Frontal cortex (tissue), 3 donors: ENCODE measurements at regions not wholly inside any gene's neighbourhood (a gene's known extent, or its start where the extent isn't known, plus 50 kb on each side); places are given as distances from the start of the nearest gene placed in this dataset.

Experiments
- DNase-seq, 2 donors: peaks; one replicate each; pipeline ENCODE4 v3.0.0; 2012; ENCODE audit warnings: low spot score in 2 of 2
- FAIRE-seq: peaks from 2 replicates; lab custom pipeline; 2012; peaks lifted over from hg19 to GRCh38; lab: Jason Lieb, UNC
- donor health status: control.
- donor health status: control.
- donor health status: control.

DNA sequence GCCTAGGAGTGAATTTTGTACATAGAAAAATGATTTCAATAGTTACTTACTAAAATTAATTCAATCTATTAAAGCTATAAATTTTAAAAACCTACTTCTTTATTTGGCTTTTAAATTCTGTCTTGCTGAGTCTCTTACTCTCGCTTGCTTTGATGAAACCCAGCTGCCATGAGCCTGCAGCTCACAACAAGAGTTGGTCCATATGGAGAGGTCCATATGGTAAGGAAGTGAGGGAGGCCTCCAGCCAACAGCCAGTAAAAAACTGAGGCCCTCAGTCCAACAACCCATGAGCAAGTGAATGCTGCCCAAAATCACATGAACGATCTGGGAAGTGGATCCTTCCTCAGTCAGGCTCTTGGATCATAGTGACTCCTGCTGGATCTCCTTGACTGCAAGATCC lies 89.9 kb upstream of the CXADR start:
- no peak for DNase-seq
- no peak for FAIRE-seq

DNA sequence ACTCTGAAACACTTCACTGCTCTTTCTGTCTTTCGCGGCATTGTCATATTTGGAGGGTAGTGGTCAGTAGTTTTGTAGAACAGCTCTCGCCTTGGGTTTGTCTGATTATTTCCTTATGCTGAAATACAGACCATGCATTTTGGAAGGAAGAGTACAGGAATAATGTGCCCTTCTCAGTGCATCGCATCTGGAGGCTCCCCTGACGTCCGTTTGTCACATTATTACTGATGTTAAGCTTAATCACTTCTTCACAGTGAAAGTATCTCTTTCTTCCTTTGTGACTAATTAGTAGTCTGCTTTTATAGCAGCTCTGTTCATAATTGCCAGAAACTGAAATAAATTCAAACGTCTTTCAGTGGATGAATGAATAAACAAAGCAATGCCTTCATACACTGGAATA lies 85.7 kb upstream of the CXADR start:
- DNase-seq = peak in 1 of 2 donors; percentile 17
- FAIRE-seq = peak; percentile 84

DNA sequence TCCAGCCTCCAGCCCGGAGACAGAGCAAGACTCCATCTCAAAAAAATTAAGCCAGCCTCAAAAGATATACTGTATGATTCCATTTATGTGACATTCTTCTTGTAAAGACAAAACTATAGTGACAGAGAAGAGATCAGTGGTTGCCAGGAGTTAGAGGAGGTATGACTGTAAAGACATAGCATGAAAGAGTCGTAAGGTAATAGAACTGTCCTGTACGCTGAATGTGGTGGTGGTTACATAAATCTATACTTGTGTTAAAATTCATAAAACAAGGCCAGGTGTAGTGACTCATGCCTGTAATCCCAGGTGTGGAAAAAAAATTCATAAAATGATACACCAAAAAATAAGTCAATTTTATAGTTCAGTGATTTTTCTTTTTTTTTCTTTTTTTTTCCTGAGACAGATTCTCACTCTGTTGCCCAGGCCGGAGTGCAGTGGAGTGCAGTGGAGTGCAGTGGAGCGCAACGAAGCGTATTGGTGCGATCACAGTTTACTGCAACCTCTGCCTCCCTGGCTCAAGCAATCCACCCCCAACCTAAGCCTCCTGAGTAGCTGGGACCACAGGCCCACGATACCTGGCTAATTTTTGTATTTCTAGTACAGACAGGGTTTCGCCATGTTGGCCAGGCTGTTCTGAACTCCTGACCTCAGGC lies 84.9 kb upstream of the CXADR start:
- no peak for DNase-seq
- FAIRE-seq = no peak

DNA sequence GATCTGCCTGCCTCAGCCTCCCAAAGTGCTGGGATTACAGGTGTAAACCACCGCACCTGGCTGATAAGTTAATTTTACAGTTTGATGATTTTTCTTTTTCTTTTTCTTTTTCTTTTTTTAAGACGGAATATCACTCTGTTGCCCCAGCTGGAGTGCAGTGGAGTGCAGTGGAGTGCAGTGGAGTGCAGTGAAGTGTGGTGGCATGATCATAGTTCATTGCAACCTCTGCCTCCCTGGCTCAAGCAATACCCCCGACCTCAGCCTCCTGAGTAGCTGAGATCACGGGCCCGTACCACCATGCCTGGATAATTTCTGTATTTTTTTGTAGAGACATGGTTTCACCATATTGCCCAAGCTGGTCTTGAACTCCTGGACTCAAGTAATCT lies 84.4 kb upstream of the CXADR start:
- FAIRE-seq (no peak), DNase-seq (no peak)

DNA sequence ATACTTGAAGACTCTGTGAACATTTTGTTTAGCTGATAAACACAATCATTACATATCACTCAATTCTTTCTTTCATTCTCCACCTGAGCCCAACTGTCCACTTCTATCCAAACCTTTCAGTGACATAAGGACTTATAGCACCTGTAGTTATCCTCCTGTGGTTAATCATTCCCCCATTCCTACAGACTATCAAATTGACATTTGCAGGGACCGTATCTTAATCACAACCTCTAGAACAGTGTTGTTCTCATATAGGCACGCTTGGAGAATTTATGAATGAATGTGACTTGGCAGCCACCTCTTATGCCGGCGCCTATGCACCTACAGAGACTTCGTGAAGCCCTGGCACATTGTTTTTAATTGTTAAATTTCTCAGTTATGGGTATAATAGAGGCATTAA lies 83.9 kb upstream of the CXADR start:
- no peak for DNase-seq
- FAIRE-seq = no peak

DNA sequence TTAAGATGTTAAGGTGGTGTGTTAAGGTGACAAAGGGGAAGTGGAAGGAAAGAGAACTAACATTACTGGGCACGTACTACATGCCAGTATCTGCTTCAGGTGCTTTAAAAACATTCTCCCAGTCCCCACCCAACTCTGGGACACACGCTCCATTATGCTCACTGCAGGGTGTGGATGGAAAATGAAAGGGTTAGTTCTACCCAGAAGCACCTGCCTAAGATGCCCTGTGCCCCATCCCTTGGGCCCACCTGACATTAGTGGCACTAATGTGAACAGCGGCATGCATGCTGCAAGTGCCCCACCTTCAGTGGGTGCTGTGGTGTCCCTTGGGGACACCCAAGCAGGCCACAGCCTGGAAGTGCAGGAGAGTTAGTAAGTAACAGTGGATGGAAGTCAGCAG lies 82.9 kb upstream of the CXADR start:
- no peak for FAIRE-seq

DNA sequence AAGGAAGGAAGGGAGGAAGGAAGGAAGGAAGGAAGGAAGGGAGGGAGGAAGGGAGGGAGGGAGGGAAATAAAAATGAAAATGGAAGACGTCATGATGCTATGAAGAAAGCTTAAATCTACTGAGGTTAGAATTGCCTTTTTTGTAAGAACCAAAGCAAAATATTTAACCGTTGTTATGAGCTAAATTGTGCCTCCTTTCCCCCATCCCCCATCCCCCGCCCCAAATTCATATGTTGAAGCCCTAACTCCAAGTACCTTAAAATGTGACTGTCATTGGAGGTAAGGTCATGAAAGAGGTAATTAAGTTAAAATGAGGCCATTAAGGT lies 80.1 kb upstream of the CXADR start:
- DNase-seq = no peak
- FAIRE-seq = no peak

More for the DNA sequence above, 82.9 kb upstream of the CXADR start:
- DNase-seq = no peak

DNA sequence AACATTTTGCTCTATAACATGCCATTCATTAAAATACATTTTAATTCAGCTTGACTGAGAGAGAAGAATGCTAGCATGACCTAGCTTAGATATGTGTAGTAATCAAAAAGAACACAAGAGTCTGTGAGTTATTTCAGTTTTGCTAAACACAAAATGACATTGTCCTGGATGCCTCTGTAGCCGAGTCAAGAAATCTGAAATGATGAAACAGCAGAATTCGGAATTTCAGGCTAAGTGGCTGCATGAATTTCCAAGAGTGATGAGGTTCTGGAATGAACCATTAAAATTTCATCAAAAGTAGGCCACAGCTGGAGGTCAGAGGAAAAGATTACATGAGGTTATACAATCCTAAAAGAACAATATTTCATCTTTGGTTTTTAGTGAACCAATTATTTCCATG lies 79.1 kb upstream of the CXADR start:
- no peak for FAIRE-seq
- no peak for DNase-seq

DNA sequence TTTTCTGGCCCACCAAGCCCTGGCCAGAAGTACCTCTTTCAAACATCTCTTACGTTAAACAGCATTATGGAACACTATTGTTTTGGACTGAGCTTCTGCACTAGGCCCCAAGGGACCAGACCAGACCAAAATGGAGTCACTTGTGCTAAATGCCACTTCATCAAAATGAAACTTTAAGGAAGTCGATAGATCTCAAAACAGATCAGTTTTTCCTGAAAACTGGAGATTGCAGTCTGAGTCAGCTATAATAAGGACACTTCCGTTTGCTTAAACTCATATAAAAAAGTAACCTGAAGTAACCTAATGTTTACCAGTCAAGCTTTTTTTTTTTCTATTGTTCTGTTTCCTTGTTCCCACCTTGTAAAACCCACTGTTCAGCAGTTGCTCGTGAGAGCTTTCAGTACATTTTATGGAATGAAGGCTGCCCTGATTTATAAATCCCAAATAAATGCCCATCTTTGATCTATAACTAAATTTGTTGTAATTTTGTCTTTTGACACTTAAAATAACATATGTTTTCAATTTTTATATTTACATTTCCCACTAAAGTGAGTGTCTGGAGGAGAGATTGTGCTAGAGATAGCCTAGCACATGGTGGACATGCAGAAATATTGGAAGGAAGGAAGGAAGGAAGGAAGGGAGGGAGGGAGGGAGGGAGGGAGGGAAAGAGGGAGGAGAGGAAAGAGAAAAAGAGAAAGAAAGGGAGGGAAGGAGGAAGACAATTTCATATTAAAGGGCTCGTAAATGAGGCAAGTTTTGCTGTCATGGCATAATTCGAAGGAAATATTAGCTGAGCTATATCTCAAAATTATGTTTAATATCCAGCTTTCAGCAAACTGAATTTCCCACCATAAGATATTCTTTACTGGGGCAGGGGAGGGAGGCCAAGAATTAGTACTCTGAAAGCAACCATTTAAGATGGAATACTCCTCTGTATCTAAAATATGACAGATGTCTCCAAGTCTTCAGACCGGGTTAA lies 77.0 kb upstream of the CXADR start:
- FAIRE-seq (no peak), DNase-seq (no peak)

DNA sequence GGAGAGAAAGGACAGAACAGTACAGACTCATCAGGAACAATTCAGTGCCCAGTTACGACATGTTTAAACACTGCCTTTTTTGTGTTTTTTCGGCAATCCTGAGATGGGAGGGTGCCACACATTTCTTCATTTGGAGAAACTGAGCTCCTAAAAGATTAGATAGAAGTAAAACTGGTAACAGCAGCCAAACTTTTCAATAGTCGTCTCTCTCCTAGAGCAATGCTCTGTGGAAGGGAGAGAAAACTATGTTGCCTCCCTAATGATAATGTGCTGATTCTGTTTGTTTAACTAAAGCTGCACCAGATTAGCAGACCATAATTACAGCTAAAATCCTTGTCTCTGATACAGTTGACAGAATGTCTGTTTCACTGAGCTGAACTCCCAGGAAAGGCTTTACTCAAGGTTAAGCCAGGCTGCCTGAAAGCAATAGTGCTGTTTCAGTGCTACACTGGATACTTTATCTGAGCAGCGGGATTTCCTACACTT lies 76.2 kb upstream of the CXADR start:
- no peak for FAIRE-seq
- no peak for DNase-seq

DNA sequence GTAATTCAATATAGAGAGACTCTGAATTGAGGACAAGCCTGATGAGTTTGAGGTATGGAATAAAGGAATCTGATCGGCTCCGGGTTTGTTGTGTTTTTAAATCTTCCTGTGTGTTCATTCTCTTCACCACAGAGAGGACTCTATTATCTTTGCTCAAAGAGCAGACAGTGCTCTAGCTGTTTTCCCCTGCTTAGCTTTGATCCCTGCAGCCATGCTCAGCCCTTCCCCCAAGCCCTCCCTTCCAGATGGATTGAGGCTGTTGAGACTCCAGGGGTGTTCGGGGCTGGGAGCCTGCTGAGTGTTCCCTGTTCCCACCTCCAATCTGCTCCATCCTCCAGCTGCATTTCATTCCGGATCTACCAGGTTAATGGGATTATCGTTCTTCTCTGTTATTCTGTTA lies 74.2 kb upstream of the CXADR start:
- DNase-seq = no peak
- no peak for FAIRE-seq

DNA sequence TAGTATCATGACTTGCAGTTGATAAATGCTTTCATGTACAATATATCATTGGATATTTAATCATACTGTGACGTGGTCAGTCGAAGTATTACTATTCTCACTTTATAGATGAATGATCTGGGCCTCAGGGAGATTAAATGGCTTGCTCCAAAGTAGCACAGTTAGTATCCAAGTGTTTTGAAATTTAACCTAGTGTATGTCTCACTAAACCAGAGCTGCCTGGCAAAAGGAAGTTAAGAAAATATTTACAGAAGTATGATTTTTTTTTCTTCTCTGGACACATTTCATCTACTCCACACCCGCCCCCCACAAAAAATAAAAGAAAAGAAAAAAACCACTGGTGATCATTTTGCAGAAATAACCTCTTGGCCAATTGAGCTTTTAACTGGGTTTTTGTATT lies 71.9 kb upstream of the CXADR start:
- no peak for FAIRE-seq

DNA sequence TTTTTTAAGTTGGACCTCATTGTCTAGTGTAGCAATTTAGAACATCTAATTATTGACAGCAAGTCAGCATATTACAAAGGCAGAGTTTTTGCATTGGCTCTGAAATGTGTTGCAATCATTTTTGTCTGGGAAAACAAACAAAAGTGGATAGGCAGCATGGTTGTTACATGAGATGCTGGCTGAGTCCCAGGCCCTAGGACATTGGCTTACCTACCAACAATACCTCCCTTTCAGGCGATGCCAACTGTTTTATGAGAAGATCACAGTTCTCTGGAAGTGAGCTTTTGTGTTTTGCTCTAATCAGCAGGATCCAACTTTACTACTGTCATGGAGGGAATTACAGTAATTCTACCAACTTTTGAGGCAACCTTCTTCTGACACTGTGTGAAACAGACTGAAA lies 71.5 kb upstream of the CXADR start:
- FAIRE-seq (no peak), DNase-seq (no peak)

More for the DNA sequence above, 71.9 kb upstream of the CXADR start:
- DNase-seq = no peak

DNA sequence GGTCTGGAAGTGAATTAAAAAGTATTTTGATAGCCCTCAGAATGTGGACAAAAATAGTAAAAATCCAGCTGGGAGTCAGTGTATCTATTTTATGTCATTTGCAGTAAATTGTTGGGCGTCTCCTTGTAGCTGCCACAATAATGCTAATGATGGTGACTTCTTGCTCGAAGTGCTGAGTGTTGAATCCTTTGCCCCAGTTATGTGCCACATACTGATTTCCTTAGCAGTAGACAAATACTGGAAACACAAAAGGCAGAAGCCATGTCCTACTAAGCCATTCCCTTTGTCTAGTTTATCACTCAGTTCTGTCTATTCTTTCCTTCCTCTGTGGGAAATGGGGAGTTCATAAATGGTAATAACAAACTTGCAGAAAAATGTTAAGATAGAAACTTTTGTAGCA lies 70.7 kb upstream of the CXADR start:
- FAIRE-seq (no peak), DNase-seq (no peak)

DNA sequence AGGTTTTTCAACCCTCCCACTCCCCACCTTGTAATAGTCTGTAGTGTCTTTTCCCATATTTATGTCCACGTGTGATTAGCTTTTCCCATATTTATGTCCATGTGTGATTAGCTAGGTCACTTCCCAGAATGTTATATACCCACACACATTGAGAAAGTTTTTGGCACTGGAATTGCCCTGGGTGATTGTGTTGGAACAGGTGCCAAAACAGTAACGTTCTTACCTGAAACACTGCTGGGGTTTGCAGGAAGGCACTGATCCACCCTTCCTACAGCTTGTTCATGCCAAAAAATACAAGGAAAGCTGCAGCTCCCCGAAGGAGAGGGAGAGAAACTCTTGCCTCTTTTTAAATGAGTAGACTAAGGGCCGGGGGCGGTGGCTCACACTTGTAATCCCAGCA lies 68.0 kb upstream of the CXADR start:
- DNase-seq (no peak), FAIRE-seq (no peak)

DNA sequence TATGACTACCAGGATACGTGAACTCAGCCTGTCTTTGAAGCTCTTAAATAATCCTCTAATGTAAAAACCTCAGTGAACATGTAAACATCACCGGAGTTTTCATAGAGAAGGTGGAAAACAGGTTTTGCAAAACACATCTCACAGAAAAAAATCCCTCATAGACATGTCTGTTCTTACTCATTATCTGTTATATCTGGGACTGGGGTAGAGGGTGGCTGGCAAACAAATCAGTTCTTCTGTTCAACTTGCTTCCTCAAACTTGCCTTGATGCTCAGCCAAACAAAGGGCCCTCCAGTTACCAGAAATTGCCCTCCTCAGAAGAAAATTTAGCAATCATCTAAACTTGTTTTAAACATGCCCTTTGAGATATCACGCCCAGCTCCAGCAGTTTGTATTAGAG lies 66.1 kb upstream of the CXADR start:
- no peak for FAIRE-seq

DNA sequence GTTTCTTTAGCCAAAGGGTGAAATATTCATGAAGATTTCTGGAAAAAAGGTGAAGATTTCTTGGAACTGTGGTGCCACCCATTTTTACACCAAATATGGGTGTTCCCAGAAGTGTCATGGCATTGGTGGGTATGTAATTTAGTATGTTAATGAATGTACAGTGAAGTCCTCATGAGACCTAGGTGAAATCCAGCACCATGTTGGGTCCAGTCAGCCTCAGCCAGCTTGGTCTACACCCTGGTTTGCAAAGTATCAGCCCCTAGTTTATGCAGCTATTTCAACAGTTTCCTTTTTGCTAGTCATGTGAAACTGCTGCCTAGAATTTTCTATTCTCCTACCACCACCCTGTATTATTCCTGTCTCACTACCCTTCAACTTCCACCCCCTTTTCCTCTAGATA lies 63.1 kb upstream of the CXADR start:
- FAIRE-seq (no peak), DNase-seq (no peak)

More for the DNA sequence above, 66.1 kb upstream of the CXADR start:
- DNase-seq = no peak

DNA sequence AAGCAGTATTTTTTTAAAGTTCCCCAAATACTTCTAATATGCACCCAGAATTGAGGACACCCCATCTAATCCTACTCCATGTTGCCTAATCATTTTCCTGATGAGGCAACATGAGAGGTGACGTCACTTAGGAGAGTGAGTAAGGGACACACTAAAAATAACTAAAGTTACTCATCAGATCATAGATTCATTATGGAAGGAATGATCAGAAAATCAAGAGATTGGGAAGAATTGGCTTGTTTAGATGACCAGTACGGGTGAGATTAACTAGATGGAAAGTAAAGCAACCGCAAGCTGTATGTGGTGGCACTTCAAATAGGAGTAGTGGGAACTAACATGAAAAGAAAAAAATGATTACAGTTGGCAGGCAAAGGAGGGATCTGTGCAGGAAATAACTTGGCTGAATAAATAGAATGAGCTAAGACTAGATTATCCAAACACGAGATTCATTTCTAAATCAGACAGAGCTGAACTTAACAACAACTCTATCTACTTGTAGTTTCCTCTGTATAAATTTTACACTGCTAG lies 61.4 kb upstream of the CXADR start:
- peak in 1 of 2 donors; percentile 38 for DNase-seq
- no peak for FAIRE-seq

DNA sequence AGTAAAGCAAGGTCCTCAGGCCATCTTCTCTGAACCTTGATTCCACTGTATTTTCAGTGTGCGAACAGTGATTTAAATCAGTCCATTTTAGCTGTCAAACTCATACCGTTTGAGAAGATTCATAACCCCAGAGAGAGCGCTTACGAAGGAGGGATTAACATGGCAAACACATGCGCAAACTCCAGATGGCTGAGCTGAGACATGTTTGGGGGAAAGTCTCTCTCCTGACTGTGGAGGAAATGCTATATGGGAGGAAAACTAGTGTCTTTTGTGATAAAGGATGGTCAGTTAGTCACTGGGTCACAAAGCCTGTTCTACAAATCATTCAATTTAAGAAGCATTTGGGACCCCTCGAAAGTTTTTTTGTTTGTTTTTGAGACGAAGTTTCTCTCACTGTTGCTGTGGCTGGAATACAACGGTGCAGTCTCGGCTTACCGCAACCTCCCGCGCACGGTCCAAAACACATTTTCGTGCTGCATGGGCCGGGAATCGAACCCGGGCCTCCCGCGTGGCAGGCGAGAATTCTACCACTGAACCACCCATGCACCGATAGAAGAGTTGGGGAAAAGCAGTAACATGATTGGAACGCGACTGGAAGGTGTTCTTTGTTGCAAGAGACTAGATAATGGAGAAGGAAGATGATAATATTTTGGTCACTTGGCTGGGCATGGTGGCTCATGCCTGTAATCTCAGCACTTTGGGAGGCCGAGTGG lies 58.4 kb upstream of the CXADR start:
- no peak for DNase-seq
- FAIRE-seq = no peak

DNA sequence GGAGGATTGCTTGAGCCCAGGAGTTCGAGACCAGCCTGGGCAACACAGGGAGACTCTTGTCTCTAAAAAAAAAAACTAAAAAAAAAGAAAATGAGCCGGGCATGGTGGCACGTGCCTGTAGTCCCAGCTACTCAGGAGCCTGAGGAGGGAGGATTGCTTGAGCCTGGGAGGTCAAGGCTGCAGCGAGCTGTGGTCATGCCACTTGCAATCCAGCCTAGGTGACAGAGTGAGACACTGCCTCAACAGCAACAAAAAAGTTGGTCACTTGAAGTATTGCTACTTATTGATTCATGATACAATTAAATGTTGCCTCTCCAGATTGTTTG lies 57.9 kb upstream of the CXADR start:
- FAIRE-seq = no peak
- no peak for DNase-seq

DNA sequence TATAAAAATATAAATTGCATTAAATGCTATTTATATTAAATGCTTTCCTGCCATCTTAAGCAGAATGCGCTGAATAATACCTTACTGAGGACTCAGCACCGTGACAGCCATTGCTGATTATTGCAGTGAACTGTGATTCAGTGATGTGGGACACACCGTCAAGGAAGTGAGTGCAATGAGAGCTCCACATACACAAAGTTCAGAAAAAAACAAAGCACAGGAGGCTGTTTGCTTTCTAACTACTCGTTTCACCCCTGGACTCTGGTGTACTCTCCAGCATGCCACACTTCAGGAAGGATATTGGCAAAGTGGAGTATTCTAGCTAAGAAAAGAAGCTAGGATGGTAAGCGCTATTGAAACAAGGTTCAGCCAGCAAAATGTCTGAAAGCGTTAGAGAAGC lies 57.4 kb upstream of the CXADR start:
- DNase-seq (no peak), FAIRE-seq (no peak)
